Keratinocyte (primary cell): ENCODE measurements at regions not wholly inside any gene's neighbourhood (a gene's known extent, or its start where the extent isn't known, plus 50 kb on each side); places are given as distances from the start of the nearest gene placed in this dataset.

Experiments used
- DNase-seq: peaks from one replicate; pipeline ENCODE4 v3.0.0-alpha.2; 2011; ENCODE audit warnings: low read depth, missing footprints, low spot score
- FAIRE-seq: peaks from 2 replicates; lab custom pipeline; 2011; peaks lifted over from hg19 to GRCh38; lab: Jason Lieb, UNC
- H2AFZ ChIP-seq: 2 replicates; pipeline ENCODE4 v1.6.0; 2012; ENCODE audit warnings: low read length, control low read depth, inconsistent platforms; ENCODE audit not compliant: control insufficient read depth
- H3K27ac ChIP-seq: 2 replicates; pipeline ENCODE4 v1.5.1; 2011; ENCODE audit warnings: low read length; ENCODE audit not compliant: control insufficient read depth, insufficient read depth
- H3K27me3 ChIP-seq: 3 replicates; pipeline ENCODE4 v1.6.0; 2011; ENCODE audit warnings: low read length; ENCODE audit not compliant: control insufficient read depth, insufficient read depth; ENCODE audit errors: extremely low read depth
- H3K36me3 ChIP-seq, 2 experiments: 2 replicates in 1 of 2; 3 replicates in 1 of 2; pipeline ENCODE4 v1.5.1; 2011; ENCODE audit warnings: low read length in 2 of 2, mild to moderate bottlenecking in 1 of 2; ENCODE audit not compliant: control insufficient read depth in 2 of 2, insufficient read depth in 2 of 2; ENCODE audit errors: extremely low read depth in 1 of 2
- H3K4me1 ChIP-seq: 3 replicates; pipeline ENCODE4 v1.5.1; 2011; ENCODE audit warnings: low read length; ENCODE audit not compliant: control insufficient read depth, insufficient read depth; ENCODE audit errors: extremely low read depth
- H3K4me2 ChIP-seq: 3 replicates; pipeline ENCODE4 v1.6.0; 2011; ENCODE audit warnings: low read depth, low read length; ENCODE audit not compliant: control insufficient read depth, insufficient read depth; ENCODE audit errors: extremely low read depth
- H3K4me3 ChIP-seq, 3 experiments: fragments of 200-600 bp in 1 of 3; sonication (generic) in 1 of 3; 2 replicates in 2 of 3; 3 replicates in 1 of 3; pipeline ENCODE4 v1.5.1; 2011 to 2016; ENCODE audit warnings: low read length in 3 of 3, mild to moderate bottlenecking in 3 of 3, control low read depth in 2 of 3, inconsistent platforms in 1 of 3, low read depth in 1 of 3, mixed read lengths in 1 of 3, mixed run types in 1 of 3, moderate library complexity in 1 of 3; ENCODE audit not compliant: control insufficient read depth in 2 of 3, insufficient read depth in 2 of 3; ENCODE audit errors: extremely low read depth in 1 of 3
- H3K79me2 ChIP-seq: 2 replicates; pipeline ENCODE4 v1.6.0; 2012; ENCODE audit warnings: low read length; ENCODE audit not compliant: control insufficient read depth, insufficient read depth
- H3K9ac ChIP-seq: 3 replicates; pipeline ENCODE4 v1.6.0; 2011; ENCODE audit warnings: low read length; ENCODE audit not compliant: control insufficient read depth, insufficient read depth; ENCODE audit errors: extremely low read depth
- H3K9me1 ChIP-seq: 3 replicates; pipeline ENCODE4 v1.6.0; 2011; ENCODE audit warnings: low read length; ENCODE audit not compliant: control insufficient read depth, insufficient read depth; ENCODE audit errors: extremely low read depth
- H3K9me3 ChIP-seq: 2 replicates; pipeline ENCODE4 v1.5.1; 2012; ENCODE audit warnings: low read depth, low read length; ENCODE audit not compliant: control insufficient read depth
- H4K20me1 ChIP-seq: 3 replicates; pipeline ENCODE4 v1.6.0; 2011; ENCODE audit warnings: low read length; ENCODE audit not compliant: control insufficient read depth, insufficient read depth; ENCODE audit errors: extremely low read depth
- CTCF ChIP-seq, 3 experiments: IDR thresholded peaks in 1 of 3; conservative IDR thresholded peaks in 1 of 3; optimal IDR thresholded peaks in 1 of 3; 2 replicates in 2 of 3; 3 replicates in 1 of 3; pipeline versions ENCODE3 to v1.5.1; 2011; ENCODE audit warnings: low read length in 3 of 3, mild to moderate bottlenecking in 3 of 3, moderate library complexity in 2 of 3, control low read depth in 1 of 3, inconsistent platforms in 1 of 3; ENCODE audit not compliant: insufficient read depth in 2 of 3; ENCODE audit errors: extremely low read depth in 1 of 3
- EZH2 ChIP-seq: IDR thresholded peaks from one replicate; pipeline ENCODE4 v1.6.1; 2012; ENCODE audit warnings: inconsistent platforms, mild to moderate bottlenecking, low read length, moderate library complexity
- dilution Hi-C: fragments of 300-500 bp; cut with MboI; formaldehyde crosslinking; loops from one replicate; pipeline ENCODE4 v1.7.0; 2020; ENCODE audit warnings: low sequenced_read_pairs; ENCODE audit not compliant: extremely low pct_ligation_motif_present

- no peaks in the 10 kb centered on the region for H3K9me3 ChIP-seq
- no peak overlapping the region for H3K27ac ChIP-seq
- dilution Hi-C loops, result no loop called here
- peaks cover 5% of the 10 kb centered on the region for H3K4me1 ChIP-seq
- no peak overlapping the region for H3K9ac ChIP-seq
- no peak for DNase-seq
- TF ChIP-seq EZH2 (no peak), CTCF (optimal IDR thresholded peaks at IDR 0.05 in 1 of 3, IDR thresholded peaks at IDR 0.05 in 1 of 3, conservative IDR thresholded peaks at IDR 0.05 in 1 of 3; ENCODE audit: extremely low read depth in 1 of 3, insufficient read depth in 2 of 3, low read length in 3 of 3) (no peak)
- no peaks in the 10 kb centered on the region for H3K27me3 ChIP-seq
- no peaks in the 10 kb centered on the region for H3K79me2 ChIP-seq
- FAIRE-seq, result no peak
- no peak overlapping the region for H3K4me3 ChIP-seq
- no peaks in the 10 kb centered on the region for H3K36me3 ChIP-seq
- no peaks in the 10 kb centered on the region for H3K9me1 ChIP-seq
- H4K20me1 ChIP-seq, result no peaks in the 10 kb centered on the region
- no peak overlapping the region for H2AFZ ChIP-seq
- no peak overlapping the region for H3K4me2 ChIP-seq
Observed at GRCh38 chr12:58554522-58555157, 365.7 kb downstream of the LRIG3 start.

- dilution Hi-C loops, result no loop called here
- no peaks in the 10 kb centered on the region for H3K9me1 ChIP-seq
- no peak overlapping the region for H3K27ac ChIP-seq
- no peaks in the 10 kb centered on the region for H3K27me3 ChIP-seq
- H2AFZ ChIP-seq, result no peak overlapping the region
- H3K4me2 ChIP-seq, result peak overlapping the region; percentile 11
- H3K79me2 ChIP-seq, result no peaks in the 10 kb centered on the region
- H3K4me1 ChIP-seq, result peaks cover 5% of the 10 kb centered on the region
- no peak for TF ChIP-seq CTCF (optimal IDR thresholded peaks at IDR 0.05 in 1 of 3, IDR thresholded peaks at IDR 0.05 in 1 of 3, conservative IDR thresholded peaks at IDR 0.05 in 1 of 3; ENCODE audit: extremely low read depth in 1 of 3, insufficient read depth in 2 of 3, low read length in 3 of 3)
- TF ChIP-seq EZH2, result no peak
- H3K9ac ChIP-seq, result no peak overlapping the region
- H3K4me3 ChIP-seq, result no peak overlapping the region
- DNase-seq, result no peak
- no peaks in the 10 kb centered on the region for H3K36me3 ChIP-seq
- no peaks in the 10 kb centered on the region for H3K9me3 ChIP-seq
- peak; percentile 69 for FAIRE-seq
- no peaks in the 10 kb centered on the region for H4K20me1 ChIP-seq
Observed at GRCh38 chr12:58557171-58557570, 363.1 kb downstream of the LRIG3 start.
